Stimulated activated CD8-positive, alpha-beta memory T cell treated with anti-CD3 and anti-CD28 coated beads, Interleukin-4, amount 100 ng/mL, for 4 hours (primary cell): ENCODE measurements at regions not wholly inside any gene's neighbourhood (a gene's known extent, or its start where the extent isn't known, plus 50 kb on each side); places are given as distances from the start of the nearest gene placed in this dataset.
"Not testable (repeated sequence)": the region's sequence is repeated elsewhere in the genome, so short reads cannot be mapped to it uniquely, and the experiment has no call there.

Experiments used
- DNase-seq, 2 donors: peaks; one replicate each; pipeline ENCODE4 v3.0.0-alpha.2; 2020; ENCODE audit warnings: low read depth in 2 of 2, low spot score in 1 of 2

GRCh38 chr7:92916770-92917224 lies 80.4 kb upstream of the CDK6 start:
- DNase-seq, result no peak

GRCh38 chr7:92915348-92915747 lies 79.0 kb upstream of the CDK6 start:
- DNase-seq, result no peak

GRCh38 chr7:92914645-92915044 lies 78.3 kb upstream of the CDK6 start:
- DNase-seq, result no peak

- DNase-seq, result no peak
Observed at GRCh38 chr7:92913849-92914248, 77.5 kb upstream of the CDK6 start.

- no peak for DNase-seq
Observed at GRCh38 chr7:92910976-92911375, 74.6 kb upstream of the CDK6 start.

- no peak for DNase-seq
Observed at GRCh38 chr7:92909686-92910475, 73.5 kb upstream of the CDK6 start.

- peak; percentile 58 to 76 for DNase-seq
Observed at GRCh38 chr7:92904244-92905131, 68.1 kb upstream of the CDK6 start.

GRCh38 chr7:92898798-92899197 lies 62.4 kb upstream of the CDK6 start:
- no peak for DNase-seq

GRCh38 chr7:92894857-92895256 lies 58.5 kb upstream of the CDK6 start:
- DNase-seq, result not testable (repeated sequence)

GRCh38 chr7:92889081-92889480 lies 52.7 kb upstream of the CDK6 start:
- DNase-seq, result no peak
